K562 (cell line): ENCODE measurements at regions not wholly inside any gene's neighbourhood (a gene's known extent, or its start where the extent isn't known, plus 50 kb on each side); places are given as distances from the start of the nearest gene placed in this dataset.

Experiments used
- ARID1B ChIP-seq: fragments of 450-650 bp; IDR thresholded peaks from 2 replicates; pipeline ENCODE4 v1.6.1; 2016; ENCODE audit warnings: antibody characterized with exemption, mild to moderate bottlenecking, inconsistent platforms
- ATF1 ChIP-seq, 2 experiments: fragments of 450-650 bp in 1 of 2; IDR thresholded peaks; 2 replicates each; pipeline ENCODE4 v1.6.1; 2016; ENCODE audit warnings: missing compliant biosample characterization in 1 of 2, missing genetic modification characterization in 1 of 2
- BCOR ChIP-seq: fragments of 450-650 bp; IDR thresholded peaks from 2 replicates; pipeline ENCODE4 v1.6.1; 2016
- CBFA2T2 ChIP-seq: fragments of 450-650 bp; conservative IDR thresholded peaks from 2 replicates; pipeline ENCODE4 v1.6.1; 2017; ENCODE audit warnings: mild to moderate bottlenecking
- E2F1 ChIP-seq: sonication (generic); formaldehyde crosslinking; IDR thresholded peaks from 2 replicates; pipeline ENCODE4 v1.8.1; 2023; ENCODE audit warnings: mild to moderate bottlenecking, missing genetic modification reagents, moderate library complexity
- MEF2A ChIP-seq: IDR thresholded peaks from 2 replicates; pipeline ENCODE4 v1.6.1; 2011; ENCODE audit warnings: low read depth, mild to moderate bottlenecking, low read length, moderate library complexity; ENCODE audit not compliant: control insufficient read depth
- NFATC3 ChIP-seq: fragments of 450-650 bp; IDR thresholded peaks from 2 replicates; pipeline ENCODE4 v1.6.1; 2017; ENCODE audit warnings: mild to moderate bottlenecking
- RBM25 ChIP-seq: fragments of 200-400 bp; formaldehyde crosslinking; IDR thresholded peaks from 2 replicates; pipeline ENCODE4 v1.6.1; 2018; ENCODE audit warnings: low read length, low read depth, moderate library complexity; ENCODE audit not compliant: severe bottlenecking
- RCOR1 ChIP-seq, 2 experiments: IDR thresholded peaks; 2 replicates each; pipeline ENCODE4 v1.6.1; 2012; ENCODE audit warnings: low read depth in 2 of 2, low read length in 2 of 2, borderline replicate concordance in 1 of 2, improper control_type of control experiment in 1 of 2
- SMARCA5 ChIP-seq: fragments of 450-650 bp; IDR thresholded peaks from 2 replicates; pipeline ENCODE4 v1.6.1; 2016
- THAP7 ChIP-seq: fragments of 250-450 bp; sonication (Bioruptor Pico); IDR thresholded peaks from 2 replicates; pipeline ENCODE4 v1.5.0; 2021
- ZFP36 ChIP-seq: fragments of 150-350 bp; IDR thresholded peaks from 2 replicates; pipeline ENCODE4 v1.6.1; 2018; ENCODE audit warnings: low read length, low read depth; ENCODE audit not compliant: partially characterized antibody
- ZNF277 ChIP-seq: fragments of 250-450 bp; sonication (Bioruptor Pico); IDR thresholded peaks from 2 replicates; pipeline ENCODE4 v1.8.0; 2022; ENCODE audit warnings: inconsistent platforms, mild to moderate bottlenecking, moderate library complexity, borderline replicate concordance
- TF ChIP-seq, protein P1 (sequence below): fragments of 450-650 bp; IDR thresholded peaks from 2 replicates; pipeline ENCODE4 v1.6.1; 2016
- TF ChIP-seq, protein P2 (sequence below): sonication (generic); formaldehyde crosslinking; IDR thresholded peaks from 2 replicates; pipeline ENCODE4 v1.8.0; 2022; ENCODE audit warnings: mild to moderate bottlenecking, low read depth, missing genetic modification reagents
- TF ChIP-seq, protein P3 (sequence below): sonication (generic); formaldehyde crosslinking; IDR thresholded peaks from 2 replicates; pipeline ENCODE4 v1.8.0; 2022; ENCODE audit warnings: mild to moderate bottlenecking, missing genetic modification reagents
- TF ChIP-seq, protein P4 (sequence below): sonication (generic); formaldehyde crosslinking; IDR thresholded peaks from 2 replicates; pipeline ENCODE4 v1.8.1; 2023; ENCODE audit warnings: mild to moderate bottlenecking, missing genetic modification reagents
- TF ChIP-seq, protein P5 (sequence below): IDR thresholded peaks from 2 replicates; pipeline ENCODE4 v1.6.1; 2011; ENCODE audit not compliant: insufficient read length; ENCODE audit errors: extremely low read depth

- TF ChIP-seq, protein P1, sequence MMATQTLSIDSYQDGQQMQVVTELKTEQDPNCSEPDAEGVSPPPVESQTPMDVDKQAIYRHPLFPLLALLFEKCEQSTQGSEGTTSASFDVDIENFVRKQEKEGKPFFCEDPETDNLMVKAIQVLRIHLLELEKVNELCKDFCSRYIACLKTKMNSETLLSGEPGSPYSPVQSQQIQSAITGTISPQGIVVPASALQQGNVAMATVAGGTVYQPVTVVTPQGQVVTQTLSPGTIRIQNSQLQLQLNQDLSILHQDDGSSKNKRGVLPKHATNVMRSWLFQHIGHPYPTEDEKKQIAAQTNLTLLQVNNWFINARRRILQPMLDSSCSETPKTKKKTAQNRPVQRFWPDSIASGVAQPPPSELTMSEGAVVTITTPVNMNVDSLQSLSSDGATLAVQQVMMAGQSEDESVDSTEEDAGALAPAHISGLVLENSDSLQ, result no peak
- peak; percentile 94 for TF ChIP-seq RBM25
- peak; percentile 78 for TF ChIP-seq SMARCA5
- TF ChIP-seq ARID1B, result no peak
- peak; percentile 67 for TF ChIP-seq ZFP36
- no peak for TF ChIP-seq E2F1 (CRISPR knock-in tag)
- peak; percentile 83 for TF ChIP-seq BCOR
- TF ChIP-seq, protein P2, sequence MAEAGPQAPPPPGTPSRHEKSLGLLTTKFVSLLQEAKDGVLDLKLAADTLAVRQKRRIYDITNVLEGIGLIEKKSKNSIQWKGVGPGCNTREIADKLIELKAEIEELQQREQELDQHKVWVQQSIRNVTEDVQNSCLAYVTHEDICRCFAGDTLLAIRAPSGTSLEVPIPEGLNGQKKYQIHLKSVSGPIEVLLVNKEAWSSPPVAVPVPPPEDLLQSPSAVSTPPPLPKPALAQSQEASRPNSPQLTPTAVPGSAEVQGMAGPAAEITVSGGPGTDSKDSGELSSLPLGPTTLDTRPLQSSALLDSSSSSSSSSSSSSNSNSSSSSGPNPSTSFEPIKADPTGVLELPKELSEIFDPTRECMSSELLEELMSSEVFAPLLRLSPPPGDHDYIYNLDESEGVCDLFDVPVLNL, result no peak
- TF ChIP-seq THAP7 (CRISPR knock-in tag), result no peak
- TF ChIP-seq ZNF277 (CRISPR knock-in tag), result no peak
- TF ChIP-seq, protein P3, sequence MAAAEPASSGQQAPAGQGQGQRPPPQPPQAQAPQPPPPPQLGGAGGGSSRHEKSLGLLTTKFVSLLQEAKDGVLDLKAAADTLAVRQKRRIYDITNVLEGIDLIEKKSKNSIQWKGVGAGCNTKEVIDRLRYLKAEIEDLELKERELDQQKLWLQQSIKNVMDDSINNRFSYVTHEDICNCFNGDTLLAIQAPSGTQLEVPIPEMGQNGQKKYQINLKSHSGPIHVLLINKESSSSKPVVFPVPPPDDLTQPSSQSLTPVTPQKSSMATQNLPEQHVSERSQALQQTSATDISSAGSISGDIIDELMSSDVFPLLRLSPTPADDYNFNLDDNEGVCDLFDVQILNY (CRISPR knock-in tag), result no peak
- TF ChIP-seq, protein P4, sequence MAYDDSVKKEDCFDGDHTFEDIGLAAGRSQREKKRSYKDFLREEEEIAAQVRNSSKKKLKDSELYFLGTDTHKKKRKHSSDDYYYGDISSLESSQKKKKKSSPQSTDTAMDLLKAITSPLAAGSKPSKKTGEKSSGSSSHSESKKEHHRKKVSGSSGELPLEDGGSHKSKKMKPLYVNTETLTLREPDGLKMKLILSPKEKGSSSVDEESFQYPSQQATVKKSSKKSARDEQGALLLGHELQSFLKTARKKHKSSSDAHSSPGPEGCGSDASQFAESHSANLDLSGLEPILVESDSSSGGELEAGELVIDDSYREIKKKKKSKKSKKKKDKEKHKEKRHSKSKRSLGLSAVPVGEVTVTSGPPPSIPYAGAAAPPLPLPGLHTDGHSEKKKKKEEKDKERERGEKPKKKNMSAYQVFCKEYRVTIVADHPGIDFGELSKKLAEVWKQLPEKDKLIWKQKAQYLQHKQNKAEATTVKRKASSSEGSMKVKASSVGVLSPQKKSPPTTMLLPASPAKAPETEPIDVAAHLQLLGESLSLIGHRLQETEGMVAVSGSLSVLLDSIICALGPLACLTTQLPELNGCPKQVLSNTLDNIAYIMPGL, result no peak
- no peak for TF ChIP-seq CBFA2T2
- no peak for TF ChIP-seq NFATC3
- TF ChIP-seq, protein P5, sequence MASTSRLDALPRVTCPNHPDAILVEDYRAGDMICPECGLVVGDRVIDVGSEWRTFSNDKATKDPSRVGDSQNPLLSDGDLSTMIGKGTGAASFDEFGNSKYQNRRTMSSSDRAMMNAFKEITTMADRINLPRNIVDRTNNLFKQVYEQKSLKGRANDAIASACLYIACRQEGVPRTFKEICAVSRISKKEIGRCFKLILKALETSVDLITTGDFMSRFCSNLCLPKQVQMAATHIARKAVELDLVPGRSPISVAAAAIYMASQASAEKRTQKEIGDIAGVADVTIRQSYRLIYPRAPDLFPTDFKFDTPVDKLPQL, result no peak
- 0 out of 4 replicates have a peak, but pooled peaks of 1 of the 2 experiments have one; percentile 32 for TF ChIP-seq RCOR1 (IDR thresholded peaks at IDR 0.05; ENCODE audit: borderline replicate concordance in 1 of 2, low read depth in 2 of 2, low read length in 2 of 2)
- TF ChIP-seq ATF1 (CRISPR knock-in tag; IDR thresholded peaks at IDR 0.05), result no peak
- peak; percentile 51 for TF ChIP-seq ATF1 (tag; IDR thresholded peaks at IDR 0.05)
- TF ChIP-seq MEF2A, result no peak
Measured at GRCh38 chr14:99322731-99323599, 51.0 kb upstream of the BCL11B start (continued).
